Esophagus squamous epithelium (tissue), 5 donors: ENCODE measurements at regions not wholly inside any gene's neighbourhood (a gene's known extent, or its start where the extent isn't known, plus 50 kb on each side); places are given as distances from the start of the nearest gene placed in this dataset.

Experiments used
- DNase-seq: peaks from one replicate; lab custom pipeline; 2025; lab: John Stamatoyannopoulos, UW
- H3K27ac ChIP-seq, 4 donors: fragments of 200-600 bp; sonication (generic); one replicate each; pipeline ENCODE4 v1.5.1; 2016 to 2019; ENCODE audit warnings: mild to moderate bottlenecking in 1 of 4
- H3K27me3 ChIP-seq, 4 donors: fragments of 200-600 bp; sonication (generic); 1 replicate in 3 of 4; 2 replicates in 1 of 4; pipeline versions ENCODE4 v1.5.1 to v1.6.0; 2017 to 2021; ENCODE audit warnings: antibody characterized with exemption in 1 of 4
- H3K36me3 ChIP-seq, 3 donors: fragments of 200-600 bp; sonication (generic); one replicate each; pipeline ENCODE4 v1.5.1; 2016 to 2019
- H3K4me1 ChIP-seq, 3 donors: fragments of 200-600 bp; sonication (generic); one replicate each; pipeline ENCODE4 v1.5.1; 2017 to 2019
- H3K4me3 ChIP-seq, 4 donors: fragments of 200-600 bp; sonication (generic); 1 replicate in 3 of 4; 2 replicates in 1 of 4; pipeline ENCODE4 v1.5.1; 2016 to 2019; ENCODE audit warnings: mild to moderate bottlenecking in 2 of 4, moderate library complexity in 1 of 4
- H3K9me3 ChIP-seq, 3 donors: fragments of 200-600 bp; sonication (generic); one replicate each; pipeline ENCODE4 v1.5.1; 2016 to 2019
- POLR2A ChIP-seq, 4 donors: fragments of 450-650 bp; IDR thresholded peaks; one replicate each; pipeline ENCODE4 v1.6.1; 2017; ENCODE audit warnings: antibody characterized with exemption in 4 of 4, mild to moderate bottlenecking in 4 of 4, moderate library complexity in 3 of 4
- WGBS, 2 donors: methylation state at CpG; one replicate each; pipeline ENCODE4 v1.1.5; 2018; 5-methylcytosine and 5-hydroxymethylcytosine counted together
- intact Hi-C: fragments of 100-400 bp; cut with DNase I; formaldehyde crosslinking; loops from one replicate; pipeline ENCODE4 v1.15.0; 2022
- TF ChIP-seq, protein P1 (sequence below), 6 experiments: fragments of 450-650 bp in 4 of 6; fragments of 200-600 bp in 2 of 6; sonication (generic) in 2 of 6; IDR thresholded peaks; one replicate each; pipeline ENCODE4 v1.5.1; 2016 to 2019; ENCODE audit warnings: antibody characterized with exemption in 6 of 6, mild to moderate bottlenecking in 4 of 6, moderate library complexity in 4 of 6
- donor health status: DM: yes; HTN: yes; CAD: no.

- DNase-seq, result no peak
- no peak overlapping the region for H3K4me3 ChIP-seq
- no peak overlapping the region for H3K27ac ChIP-seq
- H3K36me3 ChIP-seq, result no peaks in the 10 kb centered on the region
- TF ChIP-seq, protein P1, sequence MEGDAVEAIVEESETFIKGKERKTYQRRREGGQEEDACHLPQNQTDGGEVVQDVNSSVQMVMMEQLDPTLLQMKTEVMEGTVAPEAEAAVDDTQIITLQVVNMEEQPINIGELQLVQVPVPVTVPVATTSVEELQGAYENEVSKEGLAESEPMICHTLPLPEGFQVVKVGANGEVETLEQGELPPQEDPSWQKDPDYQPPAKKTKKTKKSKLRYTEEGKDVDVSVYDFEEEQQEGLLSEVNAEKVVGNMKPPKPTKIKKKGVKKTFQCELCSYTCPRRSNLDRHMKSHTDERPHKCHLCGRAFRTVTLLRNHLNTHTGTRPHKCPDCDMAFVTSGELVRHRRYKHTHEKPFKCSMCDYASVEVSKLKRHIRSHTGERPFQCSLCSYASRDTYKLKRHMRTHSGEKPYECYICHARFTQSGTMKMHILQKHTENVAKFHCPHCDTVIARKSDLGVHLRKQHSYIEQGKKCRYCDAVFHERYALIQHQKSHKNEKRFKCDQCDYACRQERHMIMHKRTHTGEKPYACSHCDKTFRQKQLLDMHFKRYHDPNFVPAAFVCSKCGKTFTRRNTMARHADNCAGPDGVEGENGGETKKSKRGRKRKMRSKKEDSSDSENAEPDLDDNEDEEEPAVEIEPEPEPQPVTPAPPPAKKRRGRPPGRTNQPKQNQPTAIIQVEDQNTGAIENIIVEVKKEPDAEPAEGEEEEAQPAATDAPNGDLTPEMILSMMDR (IDR thresholded peaks at IDR 0.05), result no peak
- no peak for TF ChIP-seq POLR2A (IDR thresholded peaks at IDR 0.05)
- H3K27me3 ChIP-seq, result no peaks in the 10 kb centered on the region
- no peaks in the 10 kb centered on the region for H3K4me1 ChIP-seq
- intact Hi-C loops, result no loop called here
- H3K9me3 ChIP-seq, result no peaks in the 10 kb centered on the region
Observed at GRCh38 chr9:78479441-78479840, 182.5 kb downstream of the PSAT1 start.

GRCh38 chr9:78486661-78487060, 189.7 kb downstream of the PSAT1 start:
- Histone ChIP-seq H3K4me3 (no peak overlapping the region), H3K27ac (no peak overlapping the region), H3K27me3 (no peaks in the 10 kb centered on the region), H3K36me3 (no peaks in the 10 kb centered on the region), H3K9me3 (no peaks in the 10 kb centered on the region), H3K4me1 (no peaks in the 10 kb centered on the region)
- TF ChIP-seq POLR2A (IDR thresholded peaks at IDR 0.05), result no peak
- TF ChIP-seq, protein P1 (IDR thresholded peaks at IDR 0.05), result peak in 1 of 6 experiments; percentile 7
- intact Hi-C loops, result no loop called here
- WGBS, 2 donors, result 24 to 33% methylated on average over 2 of the region's 2 CpGs
- no peak for DNase-seq

DNA sequence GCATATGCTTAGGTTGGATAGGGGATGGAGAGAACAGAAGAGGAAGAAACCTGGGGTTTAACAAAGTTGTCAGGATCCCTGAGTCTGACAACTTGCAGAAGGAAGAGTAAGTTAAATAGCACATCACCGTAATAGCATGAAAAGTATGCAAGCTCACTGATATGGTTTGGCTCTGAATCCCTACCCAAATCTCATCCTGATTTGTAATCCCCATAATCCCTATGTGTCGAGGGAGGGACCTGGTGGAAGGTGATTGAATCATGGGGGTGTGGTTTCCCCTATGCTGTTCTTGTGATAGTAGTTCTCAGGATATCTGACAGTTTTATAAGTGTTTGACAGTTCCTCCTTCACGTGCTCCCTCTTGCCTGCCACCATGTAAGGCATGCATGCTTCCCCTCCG, 193.3 kb downstream of the PSAT1 start:
- no peak for DNase-seq
- intact Hi-C loops, result no loop called here
- H3K27ac ChIP-seq, result no peak overlapping the region
- 57 to 75% methylated on average over 4 of the region's 4 CpGs for WGBS, 2 donors
- no peaks in the 10 kb centered on the region for H3K27me3 ChIP-seq
- no peaks in the 10 kb centered on the region for H3K36me3 ChIP-seq
- no peak for TF ChIP-seq POLR2A (IDR thresholded peaks at IDR 0.05)
- TF ChIP-seq, protein P1 (IDR thresholded peaks at IDR 0.05), result no peak
- H3K9me3 ChIP-seq, result no peaks in the 10 kb centered on the region
- no peaks in the 10 kb centered on the region for H3K4me1 ChIP-seq
- H3K4me3 ChIP-seq, result no peak overlapping the region

DNA sequence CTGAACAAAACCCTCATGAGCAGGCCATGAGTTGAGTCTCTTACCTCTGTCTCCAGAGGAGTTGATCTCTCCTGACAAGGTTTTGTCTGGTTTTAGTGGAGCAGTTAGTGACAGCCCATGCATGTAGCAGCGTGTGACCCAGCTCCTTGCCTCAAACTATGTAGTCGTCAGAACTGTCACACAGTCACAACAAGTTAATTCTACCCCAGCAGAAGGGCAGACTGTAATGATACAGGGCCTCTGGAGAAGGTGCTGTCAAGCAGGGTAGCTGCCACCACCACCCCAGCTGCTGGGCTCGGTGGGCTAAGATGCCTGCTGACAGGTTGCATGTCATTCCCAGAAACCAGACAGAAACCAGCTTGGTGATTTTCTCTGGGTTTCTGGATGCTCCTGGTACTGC, 194.5 kb downstream of the PSAT1 start:
- H3K4me1 ChIP-seq, result no peaks in the 10 kb centered on the region
- DNase-seq, result no peak
- H3K36me3 ChIP-seq, result no peaks in the 10 kb centered on the region
- no peak overlapping the region for H3K27ac ChIP-seq
- intact Hi-C loops, result no loop called here
- no peaks in the 10 kb centered on the region for H3K9me3 ChIP-seq
- TF ChIP-seq, protein P1 (IDR thresholded peaks at IDR 0.05), result no peak
- TF ChIP-seq POLR2A (IDR thresholded peaks at IDR 0.05), result no peak
- no peaks in the 10 kb centered on the region for H3K27me3 ChIP-seq
- no peak overlapping the region for H3K4me3 ChIP-seq
- WGBS, 2 donors, result 83% methylated on average over 1 of the region's 3 CpGs; no CpG with 5 or more reads in 1 of the 2 donors

GRCh38 chr9:78493166-78493742, 196.3 kb downstream of the PSAT1 start:
- H3K27ac ChIP-seq, result no peak overlapping the region
- TF ChIP-seq POLR2A (IDR thresholded peaks at IDR 0.05), result no peak
- TF ChIP-seq, protein P1 (IDR thresholded peaks at IDR 0.05), result no peak
- H3K27me3 ChIP-seq, result no peaks in the 10 kb centered on the region
- no peaks in the 10 kb centered on the region for H3K4me1 ChIP-seq
- intact Hi-C loops, result no loop called here
- DNase-seq, result no peak
- H3K36me3 ChIP-seq, result no peaks in the 10 kb centered on the region
- 41 to 45% methylated on average over 2 of the region's 2 CpGs for WGBS, 2 donors
- H3K4me3 ChIP-seq, result no peak overlapping the region
- H3K9me3 ChIP-seq, result no peaks in the 10 kb centered on the region
